ENCODE measurements at regions not wholly inside any gene's neighbourhood (a gene's known extent, or its start where the extent isn't known, plus 50 kb on each side); places are given as distances from the start of the nearest gene placed in this dataset.

DNA sequence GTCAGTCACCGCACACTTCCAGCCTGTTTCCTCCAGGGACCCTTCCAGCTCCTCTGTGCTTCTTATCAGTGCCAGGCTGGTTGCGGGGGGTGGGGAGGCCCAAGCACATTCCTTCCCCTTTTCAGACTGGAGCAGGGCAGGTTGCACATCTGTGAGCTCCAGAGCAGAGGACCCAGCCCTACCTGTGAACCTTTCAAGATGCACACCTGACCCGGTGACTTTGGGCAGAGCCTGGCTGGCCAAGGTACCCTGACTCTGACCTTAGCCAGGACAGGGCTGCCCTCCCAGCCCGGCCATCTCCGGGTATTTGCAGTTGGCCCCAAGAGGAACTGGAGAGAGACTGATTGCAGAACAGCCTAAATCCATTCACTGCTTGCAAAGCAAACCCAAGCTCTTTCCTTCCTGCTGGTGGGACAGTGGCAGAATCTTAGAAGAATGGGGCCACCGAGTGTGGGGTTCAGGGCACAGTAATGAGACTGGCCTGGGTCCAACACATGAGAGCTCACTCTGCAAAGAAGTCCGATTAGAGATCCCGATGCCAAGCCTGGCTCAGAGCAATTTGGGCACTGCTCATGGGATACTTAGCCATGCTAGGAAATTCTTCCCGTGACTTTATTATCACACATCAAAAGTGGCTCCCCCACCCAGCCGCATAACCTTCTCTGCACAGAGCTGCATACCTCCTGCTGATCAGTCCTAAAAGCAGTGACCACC, 64.7 kb upstream of the CCND1 start:
- TF ChIP-seq, protein P1, sequence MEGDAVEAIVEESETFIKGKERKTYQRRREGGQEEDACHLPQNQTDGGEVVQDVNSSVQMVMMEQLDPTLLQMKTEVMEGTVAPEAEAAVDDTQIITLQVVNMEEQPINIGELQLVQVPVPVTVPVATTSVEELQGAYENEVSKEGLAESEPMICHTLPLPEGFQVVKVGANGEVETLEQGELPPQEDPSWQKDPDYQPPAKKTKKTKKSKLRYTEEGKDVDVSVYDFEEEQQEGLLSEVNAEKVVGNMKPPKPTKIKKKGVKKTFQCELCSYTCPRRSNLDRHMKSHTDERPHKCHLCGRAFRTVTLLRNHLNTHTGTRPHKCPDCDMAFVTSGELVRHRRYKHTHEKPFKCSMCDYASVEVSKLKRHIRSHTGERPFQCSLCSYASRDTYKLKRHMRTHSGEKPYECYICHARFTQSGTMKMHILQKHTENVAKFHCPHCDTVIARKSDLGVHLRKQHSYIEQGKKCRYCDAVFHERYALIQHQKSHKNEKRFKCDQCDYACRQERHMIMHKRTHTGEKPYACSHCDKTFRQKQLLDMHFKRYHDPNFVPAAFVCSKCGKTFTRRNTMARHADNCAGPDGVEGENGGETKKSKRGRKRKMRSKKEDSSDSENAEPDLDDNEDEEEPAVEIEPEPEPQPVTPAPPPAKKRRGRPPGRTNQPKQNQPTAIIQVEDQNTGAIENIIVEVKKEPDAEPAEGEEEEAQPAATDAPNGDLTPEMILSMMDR (IDR thresholded peaks at IDR 0.05): no peak
- TF ChIP-seq POLR2AphosphoS5 (IDR thresholded peaks at IDR 0.05) (no peak), POLR2A (IDR thresholded peaks at IDR 0.05) (no peak), EP300 (IDR thresholded peaks at IDR 0.05) (no peak)
